Endothelial cell (in vitro differentiated cells): ENCODE measurements at regions not wholly inside any gene's neighbourhood (a gene's known extent, or its start where the extent isn't known, plus 50 kb on each side); places are given as distances from the start of the nearest gene placed in this dataset.

Experiments
- DNase-seq: peaks from one replicate; pipeline ENCODE4 v3.0.0; 2021; ENCODE audit warnings: low spot score
- H3K27ac Mint-ChIP-seq: one replicate; pipeline ENCODE4 v1.8.0; 2021; ENCODE audit warnings: mixed read lengths, inconsistent platforms; ENCODE audit not compliant: unreplicated experiment
- H3K27me3 Mint-ChIP-seq: one replicate; pipeline ENCODE4 v1.8.0; 2021; ENCODE audit warnings: mild to moderate bottlenecking, moderate library complexity, mixed read lengths, inconsistent platforms; ENCODE audit not compliant: unreplicated experiment
- H3K36me3 Mint-ChIP-seq: one replicate; pipeline ENCODE4 v1.8.0; 2021; ENCODE audit warnings: mild to moderate bottlenecking, low read depth, mixed read lengths, inconsistent platforms; ENCODE audit not compliant: unreplicated experiment
- H3K4me1 Mint-ChIP-seq: one replicate; pipeline ENCODE4 v1.8.0; 2021; ENCODE audit warnings: mild to moderate bottlenecking, mixed read lengths, inconsistent platforms; ENCODE audit not compliant: unreplicated experiment
- H3K4me3 Mint-ChIP-seq: one replicate; pipeline ENCODE4 v1.8.0; 2021; ENCODE audit warnings: mild to moderate bottlenecking, mixed read lengths, inconsistent platforms; ENCODE audit not compliant: unreplicated experiment
- H3K9me3 Mint-ChIP-seq: one replicate; pipeline ENCODE4 v1.8.0; 2021; ENCODE audit warnings: mixed read lengths, inconsistent platforms; ENCODE audit not compliant: unreplicated experiment
- CTCF ChIP-seq: fragments of 200-600 bp; sonication (generic); IDR thresholded peaks from one replicate; pipeline ENCODE4 v1.5.0; 2021; ENCODE audit warnings: antibody characterized with exemption; ENCODE audit not compliant: unreplicated experiment

- H3K9me3 Mint-ChIP-seq, result no peaks in the 10 kb centered on the region
- peak; percentile 82 for TF ChIP-seq CTCF
These were observed 75.7 kb upstream of the PKN2 start for GRCh38 chr1:88608139-88608943.

GRCh38 chr1:88609051-88609450 is 75.0 kb upstream of the PKN2 start:
- no peaks in the 10 kb centered on the region for H3K4me1 Mint-ChIP-seq
- H3K27ac Mint-ChIP-seq, result no peak overlapping the region
- TF ChIP-seq CTCF, result no peak
- no peak overlapping the region for H3K4me3 Mint-ChIP-seq
- no peaks in the 10 kb centered on the region for H3K27me3 Mint-ChIP-seq
- no peaks in the 10 kb centered on the region for H3K36me3 Mint-ChIP-seq
- no peak for DNase-seq
- H3K9me3 Mint-ChIP-seq, result no peaks in the 10 kb centered on the region

More at GRCh38 chr1:88608139-88608943, 75.7 kb upstream of the PKN2 start:
- Mint-ChIP-seq H3K36me3 (no peaks in the 10 kb centered on the region), H3K27me3 (no peaks in the 10 kb centered on the region), H3K27ac (no peak overlapping the region), H3K4me3 (no peak overlapping the region), H3K4me1 (no peaks in the 10 kb centered on the region)
- DNase-seq, result peak; percentile 18

- H3K27me3 Mint-ChIP-seq, result no peaks in the 10 kb centered on the region
- no peak overlapping the region for H3K27ac Mint-ChIP-seq
- no peaks in the 10 kb centered on the region for H3K36me3 Mint-ChIP-seq
- no peaks in the 10 kb centered on the region for H3K4me1 Mint-ChIP-seq
- no peak for DNase-seq
- TF ChIP-seq CTCF, result no peak
- no peaks in the 10 kb centered on the region for H3K9me3 Mint-ChIP-seq
- no peak overlapping the region for H3K4me3 Mint-ChIP-seq
These were observed 73.4 kb upstream of the PKN2 start for GRCh38 chr1:88610687-88611086.

- H3K27me3 Mint-ChIP-seq, result no peaks in the 10 kb centered on the region
- no peaks in the 10 kb centered on the region for H3K4me1 Mint-ChIP-seq
These were observed 71.8 kb upstream of the PKN2 start for GRCh38 chr1:88612292-88612691.

More at GRCh38 chr1:88612292-88612691, 71.8 kb upstream of the PKN2 start:
- no peak overlapping the region for H3K27ac Mint-ChIP-seq
- peaks cover 3% of the 10 kb centered on the region for H3K36me3 Mint-ChIP-seq
- TF ChIP-seq CTCF, result no peak
- H3K9me3 Mint-ChIP-seq, result no peaks in the 10 kb centered on the region
- no peak overlapping the region for H3K4me3 Mint-ChIP-seq
- no peak for DNase-seq
